SK-N-SH treated with all-trans-retinoic acid at 6 μM for 48 hours (cell line): ENCODE measurements at regions not wholly inside any gene's neighbourhood (a gene's known extent, or its start where the extent isn't known, plus 50 kb on each side); places are given as distances from the start of the nearest gene placed in this dataset.

Source experiments
- ATAC-seq: fragments of 200-7000 bp; cut with Tn5 transposase; 3 replicates; pipeline ENCODE4 v1.9.1; 2020; ENCODE audit warnings: mild to moderate bottlenecking, moderate library complexity
- ARNTL ChIP-seq: fragments of 450-650 bp; formaldehyde crosslinking; IDR thresholded peaks from 2 replicates; pipeline ENCODE4 v1.5.0; 2020; ENCODE audit warnings: low read depth, mild to moderate bottlenecking, moderate library complexity, borderline replicate concordance
- CREB5 ChIP-seq: fragments of 250-450 bp; sonication (Bioruptor Pico); IDR thresholded peaks from 2 replicates; pipeline ENCODE4 v1.5.1; 2020; ENCODE audit warnings: low read depth, mild to moderate bottlenecking, moderate library complexity
- CSRNP3 ChIP-seq: fragments of 250-450 bp; sonication (Bioruptor Pico); IDR thresholded peaks from 2 replicates; pipeline ENCODE4 v1.5.1; 2021; ENCODE audit warnings: mild to moderate bottlenecking, moderate library complexity
- ESRRG ChIP-seq: fragments of 250-450 bp; sonication (Bioruptor Pico); IDR thresholded peaks from 2 replicates; pipeline ENCODE4 v1.6.1; 2021; ENCODE audit warnings: mild to moderate bottlenecking
- GLIS3 ChIP-seq: fragments of 250-450 bp; sonication (Bioruptor Pico); IDR thresholded peaks from 2 replicates; pipeline ENCODE4 v1.5.0; 2020; ENCODE audit warnings: mild to moderate bottlenecking, moderate library complexity
- POU6F1 ChIP-seq: fragments of 250-450 bp; sonication (Bioruptor Pico); IDR thresholded peaks from 2 replicates; pipeline ENCODE4 v1.8.0; 2021; ENCODE audit warnings: low read depth, mild to moderate bottlenecking, moderate library complexity, borderline replicate concordance
- SNAI2 ChIP-seq: fragments of 250-450 bp; sonication (Bioruptor Pico); IDR thresholded peaks from 2 replicates; pipeline ENCODE4 v1.5.0; 2020; ENCODE audit warnings: mild to moderate bottlenecking, moderate library complexity
- TOX ChIP-seq: fragments of 250-450 bp; sonication (Bioruptor Pico); IDR thresholded peaks from 2 replicates; pipeline ENCODE4 v1.8.0; 2021; ENCODE audit warnings: mild to moderate bottlenecking, moderate library complexity, borderline replicate concordance
- TSHZ2 ChIP-seq: fragments of 250-450 bp; sonication (Bioruptor Pico); IDR thresholded peaks from 2 replicates; pipeline ENCODE4 v1.5.0; 2020; ENCODE audit warnings: mild to moderate bottlenecking, moderate library complexity
- ZC3H10 ChIP-seq: fragments of 250-450 bp; sonication (Bioruptor Pico); IDR thresholded peaks from 2 replicates; pipeline ENCODE4 v1.5.1; 2021; ENCODE audit warnings: mild to moderate bottlenecking, moderate library complexity
- ZFP3 ChIP-seq: fragments of 250-450 bp; sonication (Bioruptor Pico); IDR thresholded peaks from 2 replicates; pipeline ENCODE4 v1.5.0; 2020; ENCODE audit warnings: mild to moderate bottlenecking, moderate library complexity
- ZFP30 ChIP-seq: fragments of 450-650 bp; formaldehyde crosslinking; IDR thresholded peaks from 2 replicates; pipeline ENCODE4 v1.5.0; 2022; ENCODE audit warnings: mild to moderate bottlenecking, moderate library complexity
- ZNF565 ChIP-seq: fragments of 450-650 bp; formaldehyde crosslinking; conservative IDR thresholded peaks from 2 replicates; pipeline ENCODE4 v1.5.0; 2020; ENCODE audit warnings: low read depth, mild to moderate bottlenecking, moderate library complexity
- ZNF70 ChIP-seq: fragments of 450-650 bp; formaldehyde crosslinking; IDR thresholded peaks from 2 replicates; pipeline ENCODE4 v1.5.0; 2020; ENCODE audit warnings: mild to moderate bottlenecking, moderate library complexity
- ZNF8 ChIP-seq: fragments of 450-650 bp; formaldehyde crosslinking; IDR thresholded peaks from 2 replicates; pipeline ENCODE4 v1.5.0; 2020; ENCODE audit warnings: mild to moderate bottlenecking, moderate library complexity

GRCh38 chr13:33362986-33363727, 77.6 kb upstream of the STARD13 start:
- ATAC-seq = no peak
- TF ChIP-seq ESRRG (CRISPR knock-in tag) (no peak), POU6F1 (CRISPR knock-in tag) (no peak), CSRNP3 (CRISPR knock-in tag) (no peak)

- TF ChIP-seq GLIS3 (no peak), ZNF565 (CRISPR knock-in tag) (no peak), ZFP3 (CRISPR knock-in tag) (no peak), CSRNP3 (CRISPR knock-in tag) (no peak), ZNF70 (CRISPR knock-in tag) (no peak), CREB5 (CRISPR knock-in tag) (no peak), ZC3H10 (CRISPR knock-in tag) (no peak), SNAI2 (CRISPR knock-in tag) (no peak), TSHZ2 (CRISPR knock-in tag) (no peak), ZFP30 (no peak), ARNTL (no peak), ZNF8 (CRISPR knock-in tag) (no peak), TOX (CRISPR knock-in tag) (no peak), POU6F1 (CRISPR knock-in tag) (no peak)
- ATAC-seq = no peak
Measured at GRCh38 chr13:33364192-33364591, 78.6 kb upstream of the STARD13 start.

GRCh38 chr13:33366469-33367062, 81.0 kb upstream of the STARD13 start:
- ATAC-seq = no peak
- TF ChIP-seq ESRRG (CRISPR knock-in tag) = no peak
- TF ChIP-seq CSRNP3 (CRISPR knock-in tag) = no peak
- TF ChIP-seq ZNF8 (CRISPR knock-in tag) = no peak
- TF ChIP-seq CREB5 (CRISPR knock-in tag) = no peak
- TF ChIP-seq TSHZ2 (CRISPR knock-in tag) = no peak
- TF ChIP-seq POU6F1 (CRISPR knock-in tag) = no peak
- no peak for TF ChIP-seq ZFP3 (CRISPR knock-in tag)
- no peak for TF ChIP-seq ARNTL
- no peak for TF ChIP-seq ZFP30
